Lower lobe of right lung (tissue), 2 donors: ENCODE measurements at regions not wholly inside any gene's neighbourhood (a gene's known extent, or its start where the extent isn't known, plus 50 kb on each side); places are given as distances from the start of the nearest gene placed in this dataset.
"Not testable (repeated sequence)": the region's sequence is repeated elsewhere in the genome, so short reads cannot be mapped to it uniquely, and the experiment has no call there.

Source experiments
- ATAC-seq, 2 donors: fragments of 200-7000 bp; cut with Tn5 transposase; one replicate each; pipeline ENCODE4 v1.9.1; 2020 to 2022; ENCODE audit warnings: mild to moderate bottlenecking in 2 of 2, moderate library complexity in 2 of 2
- DNase-seq: peaks from one replicate; pipeline ENCODE4 v3.0.0-alpha.2; 2020
- H3K27ac ChIP-seq: fragments of 200-600 bp; one replicate; pipeline ENCODE4 v1.8.0; 2022
- H3K27me3 ChIP-seq: fragments of 200-600 bp; one replicate; pipeline ENCODE4 v1.8.0; 2022; ENCODE audit warnings: low read depth
- H3K36me3 ChIP-seq: fragments of 200-600 bp; one replicate; pipeline ENCODE4 v1.8.0; 2022; ENCODE audit warnings: mild to moderate bottlenecking
- H3K4me1 ChIP-seq: fragments of 200-600 bp; one replicate; pipeline ENCODE4 v1.8.0; 2022
- H3K4me3 ChIP-seq: fragments of 200-600 bp; one replicate; pipeline ENCODE4 v1.8.0; 2022; ENCODE audit warnings: mild to moderate bottlenecking
- H3K9me3 ChIP-seq: fragments of 200-600 bp; one replicate; pipeline ENCODE4 v1.8.0; 2022
- intact Hi-C: fragments of 100-400 bp; cut with DNase I; formaldehyde crosslinking; loops from one replicate; pipeline ENCODE4 v1.11.0; 2022
- TF ChIP-seq, protein P1 (sequence below): fragments of 200-600 bp; IDR thresholded peaks from one replicate; pipeline ENCODE4 v1.8.0; 2022; ENCODE audit warnings: antibody characterized with exemption, mild to moderate bottlenecking
- donor health status: DM: no; HTN: yes; CAD: no; lungs with severe emphysema.

DNA sequence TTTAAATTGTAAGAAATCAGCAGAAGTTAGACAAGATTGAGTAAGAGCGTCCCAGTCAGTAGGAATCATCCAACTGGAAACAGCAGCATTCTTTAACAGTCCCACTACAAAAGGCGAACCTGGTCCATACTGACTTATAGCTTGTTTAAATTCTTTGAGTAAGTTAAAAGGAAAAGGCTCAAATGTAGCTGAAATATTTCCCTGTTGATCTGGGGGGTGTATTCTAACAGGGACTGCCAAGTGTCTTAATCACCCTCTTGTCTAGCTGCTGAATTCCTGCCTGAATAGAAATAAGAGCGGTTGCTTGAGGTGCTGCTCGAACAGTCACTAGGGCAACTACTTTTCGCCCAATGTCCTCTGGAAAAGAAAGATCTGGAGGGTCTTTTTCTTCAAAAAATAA is 56.4 kb upstream of the FMNL2 start:
- intact Hi-C loops: no loop called here
- no peaks in the 10 kb centered on the region for H3K4me1 ChIP-seq
- TF ChIP-seq, protein P1, sequence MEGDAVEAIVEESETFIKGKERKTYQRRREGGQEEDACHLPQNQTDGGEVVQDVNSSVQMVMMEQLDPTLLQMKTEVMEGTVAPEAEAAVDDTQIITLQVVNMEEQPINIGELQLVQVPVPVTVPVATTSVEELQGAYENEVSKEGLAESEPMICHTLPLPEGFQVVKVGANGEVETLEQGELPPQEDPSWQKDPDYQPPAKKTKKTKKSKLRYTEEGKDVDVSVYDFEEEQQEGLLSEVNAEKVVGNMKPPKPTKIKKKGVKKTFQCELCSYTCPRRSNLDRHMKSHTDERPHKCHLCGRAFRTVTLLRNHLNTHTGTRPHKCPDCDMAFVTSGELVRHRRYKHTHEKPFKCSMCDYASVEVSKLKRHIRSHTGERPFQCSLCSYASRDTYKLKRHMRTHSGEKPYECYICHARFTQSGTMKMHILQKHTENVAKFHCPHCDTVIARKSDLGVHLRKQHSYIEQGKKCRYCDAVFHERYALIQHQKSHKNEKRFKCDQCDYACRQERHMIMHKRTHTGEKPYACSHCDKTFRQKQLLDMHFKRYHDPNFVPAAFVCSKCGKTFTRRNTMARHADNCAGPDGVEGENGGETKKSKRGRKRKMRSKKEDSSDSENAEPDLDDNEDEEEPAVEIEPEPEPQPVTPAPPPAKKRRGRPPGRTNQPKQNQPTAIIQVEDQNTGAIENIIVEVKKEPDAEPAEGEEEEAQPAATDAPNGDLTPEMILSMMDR: no peak
- H3K27me3 ChIP-seq: no peaks in the 10 kb centered on the region
- peaks cover 15% of the 10 kb centered on the region for H3K9me3 ChIP-seq
- ATAC-seq (no peak), DNase-seq (no peak)
- H3K27ac ChIP-seq: no peak overlapping the region
- H3K36me3 ChIP-seq: no peaks in the 10 kb centered on the region
- no peak overlapping the region for H3K4me3 ChIP-seq

DNA sequence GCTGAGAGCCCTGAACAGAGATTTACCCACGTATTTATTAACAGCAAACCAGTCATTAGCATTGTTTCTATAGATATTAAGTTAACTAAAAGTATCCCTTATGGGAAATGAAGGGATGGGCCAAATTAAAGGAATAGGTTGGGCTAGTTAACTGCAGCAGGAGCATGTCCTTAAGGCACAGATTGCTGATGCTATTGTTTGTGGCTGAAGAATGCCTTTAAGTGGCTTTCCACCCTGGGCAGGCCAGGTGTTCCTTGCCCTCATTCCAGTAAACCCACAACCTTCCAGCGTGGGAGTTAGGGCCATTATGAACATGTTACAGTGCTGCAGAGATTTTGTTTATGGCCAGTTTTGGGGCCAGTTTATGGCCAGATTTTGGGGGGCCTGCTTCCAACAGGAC is 55.6 kb upstream of the FMNL2 start:
- intact Hi-C loops, ATAC-seq, H3K27ac ChIP-seq, H3K4me1 ChIP-seq, H3K36me3 ChIP-seq, H3K27me3 ChIP-seq, H3K9me3 ChIP-seq, H3K4me3 ChIP-seq, DNase-seq: not testable (repeated sequence)

DNA sequence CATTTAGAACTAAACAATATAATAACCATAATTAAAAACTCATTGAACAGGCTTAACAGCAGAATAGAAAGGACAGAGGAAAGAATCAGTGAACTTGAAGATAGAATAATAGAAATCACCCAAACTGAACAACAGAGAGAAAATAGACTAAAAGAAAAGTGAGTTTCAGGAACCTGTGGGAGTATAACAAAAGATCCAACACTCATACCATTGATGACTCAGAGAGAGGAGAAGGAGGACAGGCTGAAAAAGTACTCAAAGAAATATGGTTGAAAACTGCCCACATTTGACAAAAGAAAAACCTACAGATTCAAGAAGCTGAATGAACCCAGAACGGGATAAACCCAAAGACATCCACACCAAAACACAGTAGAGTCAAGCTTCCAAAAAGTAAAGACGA is 54.2 kb upstream of the FMNL2 start:
- Histone ChIP-seq H3K27ac (no peak overlapping the region), H3K4me3 (no peak overlapping the region), H3K36me3 (no peaks in the 10 kb centered on the region), H3K27me3 (no peaks in the 10 kb centered on the region), H3K9me3 (peaks cover 3% of the 10 kb centered on the region), H3K4me1 (no peaks in the 10 kb centered on the region)
- TF ChIP-seq, protein P1: no peak
- intact Hi-C loops: no loop called here
- DNase-seq (no peak), ATAC-seq (no peak)

DNA sequence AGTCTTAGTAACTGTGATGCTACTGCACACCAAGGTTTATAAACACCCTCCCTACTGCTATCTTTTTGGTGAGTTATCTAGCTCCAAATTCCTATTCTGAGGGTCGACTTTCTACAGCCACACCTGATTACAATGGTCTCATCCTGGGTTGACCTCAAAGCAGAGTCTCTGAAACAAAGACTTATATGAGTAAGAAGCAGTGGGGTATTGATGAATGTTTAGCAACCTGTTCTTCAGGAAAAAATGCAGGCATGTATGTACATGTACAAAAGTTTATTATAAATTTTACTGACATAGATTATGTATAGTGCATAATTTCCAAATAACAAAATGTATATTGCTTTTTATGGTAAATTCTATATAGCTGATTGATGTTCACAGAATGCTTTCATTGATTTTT is 51.6 kb upstream of the FMNL2 start:
- intact Hi-C loops: no loop called here
- H3K27ac ChIP-seq: no peak overlapping the region
- DNase-seq (no peak), ATAC-seq (no peak)
- H3K4me3 ChIP-seq: no peak overlapping the region
- no peaks in the 10 kb centered on the region for H3K27me3 ChIP-seq
- H3K9me3 ChIP-seq: peaks cover 3% of the 10 kb centered on the region
- no peaks in the 10 kb centered on the region for H3K4me1 ChIP-seq
- TF ChIP-seq, protein P1: no peak
- H3K36me3 ChIP-seq: no peaks in the 10 kb centered on the region

DNA sequence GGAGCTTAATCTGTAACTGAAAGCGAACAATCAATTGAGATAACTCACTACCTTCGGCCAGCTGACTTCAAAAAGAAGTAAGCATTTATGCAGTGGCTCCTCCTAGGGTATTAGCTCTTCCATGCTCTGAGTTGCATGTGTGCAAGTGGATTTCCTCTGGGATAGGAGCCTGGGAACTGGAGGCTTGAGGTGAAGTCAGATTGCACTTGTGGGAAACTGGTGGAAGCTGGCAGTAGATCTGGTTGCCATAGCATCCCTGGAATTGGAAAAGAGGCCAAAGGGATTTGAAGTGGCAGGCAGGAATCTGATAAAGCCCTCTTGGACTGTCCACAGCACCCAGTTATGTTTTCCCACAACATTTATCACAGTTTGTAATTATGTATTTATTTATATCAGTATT is 50.6 kb upstream of the FMNL2 start:
- no peak for DNase-seq
- Histone ChIP-seq H3K4me3 (no peak overlapping the region), H3K27me3 (no peaks in the 10 kb centered on the region), H3K9me3 (no peaks in the 10 kb centered on the region), H3K27ac (no peak overlapping the region), H3K36me3 (no peaks in the 10 kb centered on the region), H3K4me1 (no peaks in the 10 kb centered on the region)
- no peak for ATAC-seq
- TF ChIP-seq, protein P1: no peak
- intact Hi-C loops: no loop called here
